ENCODE measurements at regions not wholly inside any gene's neighbourhood (a gene's known extent, or its start where the extent isn't known, plus 50 kb on each side); places are given as distances from the start of the nearest gene placed in this dataset.

- DNase-seq (ENCODE audit: low spot score): no peak
- TF ChIP-seq CTCF (conservative IDR thresholded peaks at IDR 0.05; ENCODE audit: low read depth, low read length) (no peak), EZH2 (IDR thresholded peaks at IDR 0.05; ENCODE audit: borderline replicate concordance, low read depth, low read length, poor library complexity, severe bottlenecking) (no peak)
- ChIA-PET CTCF (no interaction called here), POLR2A (ENCODE audit: low non-redundant PET) (no interaction called here)
- Histone ChIP-seq H3K27ac (ENCODE audit: low read depth, low read length, poor library complexity, severe bottlenecking) (no peak overlapping the region), H3K9me3 (ENCODE audit: low read depth, low read length, poor library complexity, severe bottlenecking) (no peaks in the 10 kb centered on the region), H3K36me3 (ENCODE audit: insufficient read depth, low read length, poor library complexity, severe bottlenecking) (no peaks in the 10 kb centered on the region), H3K4me3 (ENCODE audit: low read depth, low read length, poor library complexity, severe bottlenecking) (no peak overlapping the region), H3K27me3 (replicated peaks; ENCODE audit: insufficient read depth, low read depth, low read length, poor library complexity) (no peaks in the 10 kb centered on the region), H3K4me1 (ENCODE audit: insufficient read depth, low read length, poor library complexity, severe bottlenecking) (no peaks in the 10 kb centered on the region)
- no TSS peak for BruUV-seq (replicated peaks)
- intact Hi-C loops (cut with micrococcal nuclease; ENCODE audit: unreplicated experiment): no loop called here
Measured at GRCh38 chr2:40721595-40721994, 269.7 kb upstream of the SLC8A1 start.

DNA sequence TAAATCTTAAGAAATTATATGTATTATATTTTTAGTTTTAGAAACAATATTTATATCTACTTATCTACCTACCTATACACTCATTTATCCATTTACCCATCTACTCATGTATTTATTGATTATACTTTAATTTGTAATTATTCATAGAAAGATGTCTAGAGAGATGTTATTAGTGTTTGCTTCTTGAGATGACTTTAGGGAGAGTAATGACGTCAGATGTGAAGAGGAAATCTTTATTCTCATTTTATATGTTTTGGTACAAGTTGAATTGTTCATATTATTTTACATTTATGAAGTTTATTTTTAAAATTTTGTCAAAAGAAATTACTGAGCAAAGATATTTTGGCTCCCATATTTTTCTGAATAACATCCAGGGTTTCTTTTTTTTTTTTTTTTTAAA, 271.3 kb upstream of the SLC8A1 start:
- CTCF ChIA-PET: no interaction called here
- no TSS peak for BruUV-seq (replicated peaks)
- H3K4me3 ChIP-seq (ENCODE audit: low read depth, low read length, poor library complexity, severe bottlenecking): no peak overlapping the region
- no peaks in the 10 kb centered on the region for H3K9me3 ChIP-seq (ENCODE audit: low read depth, low read length, poor library complexity, severe bottlenecking)
- intact Hi-C loops (cut with micrococcal nuclease; ENCODE audit: unreplicated experiment): no loop called here
- H3K27ac ChIP-seq (ENCODE audit: low read depth, low read length, poor library complexity, severe bottlenecking): no peak overlapping the region
- POLR2A ChIA-PET (ENCODE audit: low non-redundant PET): no interaction called here
- H3K4me1 ChIP-seq (ENCODE audit: insufficient read depth, low read length, poor library complexity, severe bottlenecking): no peaks in the 10 kb centered on the region
- H3K27me3 ChIP-seq (replicated peaks; ENCODE audit: insufficient read depth, low read depth, low read length, poor library complexity): no peaks in the 10 kb centered on the region
- H3K36me3 ChIP-seq (ENCODE audit: insufficient read depth, low read length, poor library complexity, severe bottlenecking): no peaks in the 10 kb centered on the region
- TF ChIP-seq EZH2 (IDR thresholded peaks at IDR 0.05; ENCODE audit: borderline replicate concordance, low read depth, low read length, poor library complexity, severe bottlenecking): no peak
- no peak for TF ChIP-seq CTCF (conservative IDR thresholded peaks at IDR 0.05; ENCODE audit: low read depth, low read length)
- DNase-seq (ENCODE audit: low spot score): no peak

DNA sequence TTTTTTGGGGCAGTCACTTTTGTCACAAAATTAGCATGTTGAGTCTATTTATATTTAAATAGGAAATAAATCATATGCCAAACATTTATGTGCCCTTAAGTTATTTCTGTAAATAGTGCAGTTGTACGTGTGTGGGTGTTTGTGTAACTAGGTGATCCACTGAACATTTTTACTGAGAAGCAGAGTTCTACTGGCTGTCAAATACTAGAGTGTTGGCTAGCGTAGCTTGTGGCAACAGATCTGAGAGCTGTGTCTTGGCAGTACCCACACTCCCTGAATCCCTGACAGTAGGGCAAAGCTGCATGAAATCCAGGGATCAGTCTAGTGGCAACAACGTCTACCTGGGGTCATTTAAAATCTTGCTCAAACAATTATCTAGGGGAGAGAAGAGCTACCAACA, 273.1 kb upstream of the SLC8A1 start:
- BruUV-seq (replicated peaks): no TSS peak
- H3K27ac ChIP-seq (ENCODE audit: low read depth, low read length, poor library complexity, severe bottlenecking): no peak overlapping the region
- no peak overlapping the region for H3K4me3 ChIP-seq (ENCODE audit: low read depth, low read length, poor library complexity, severe bottlenecking)
- H3K9me3 ChIP-seq (ENCODE audit: low read depth, low read length, poor library complexity, severe bottlenecking): no peaks in the 10 kb centered on the region
- ChIA-PET CTCF (no interaction called here), POLR2A (ENCODE audit: low non-redundant PET) (no interaction called here)
- TF ChIP-seq CTCF (conservative IDR thresholded peaks at IDR 0.05; ENCODE audit: low read depth, low read length) (no peak), EZH2 (IDR thresholded peaks at IDR 0.05; ENCODE audit: borderline replicate concordance, low read depth, low read length, poor library complexity, severe bottlenecking) (no peak)
- no peaks in the 10 kb centered on the region for H3K36me3 ChIP-seq (ENCODE audit: insufficient read depth, low read length, poor library complexity, severe bottlenecking)
- no peaks in the 10 kb centered on the region for H3K27me3 ChIP-seq (replicated peaks; ENCODE audit: insufficient read depth, low read depth, low read length, poor library complexity)
- intact Hi-C loops (cut with micrococcal nuclease; ENCODE audit: unreplicated experiment): no loop called here
- no peak for DNase-seq (ENCODE audit: low spot score)
- H3K4me1 ChIP-seq (ENCODE audit: insufficient read depth, low read length, poor library complexity, severe bottlenecking): no peaks in the 10 kb centered on the region

All from A673 (cell line).